Sigmoid colon (tissue), 6 donors: ENCODE measurements at regions not wholly inside any gene's neighbourhood (a gene's known extent, or its start where the extent isn't known, plus 50 kb on each side); places are given as distances from the start of the nearest gene placed in this dataset.

Experiments
- DNase-seq: peaks from one replicate; pipeline ENCODE4 v3.0.0-alpha.2; 2019
- H3K27ac ChIP-seq, 4 donors: fragments of 200-600 bp; sonication (generic); one replicate each; pipeline ENCODE4 v1.5.1; 2016 to 2019; ENCODE audit warnings: mild to moderate bottlenecking in 1 of 4
- H3K27me3 ChIP-seq, 3 donors: fragments of 200-600 bp; sonication (generic); one replicate each; pipeline ENCODE4 v1.5.1; 2019; ENCODE audit warnings: mild to moderate bottlenecking in 1 of 3
- H3K36me3 ChIP-seq, 4 donors: fragments of 200-600 bp; sonication (generic); one replicate each; pipeline ENCODE4 v1.5.1; 2016 to 2019
- H3K4me1 ChIP-seq, 4 donors: fragments of 200-600 bp; sonication (generic); one replicate each; pipeline ENCODE4 v1.5.1; 2017 to 2019
- H3K4me3 ChIP-seq, 4 donors: fragments of 200-600 bp; sonication (generic); one replicate each; pipeline ENCODE4 v1.5.1; 2017 to 2019; ENCODE audit warnings: mild to moderate bottlenecking in 2 of 4, moderate library complexity in 1 of 4
- H3K9me3 ChIP-seq, 4 donors: fragments of 200-600 bp in 3 of 4; sonication (generic) in 3 of 4; one replicate each; pipeline versions ENCODE4 v1.5.1 to v1.6.1; 2013 to 2019
- EP300 ChIP-seq, 4 donors: sonication (generic); formaldehyde crosslinking; IDR thresholded peaks; one replicate each; pipeline ENCODE4 v1.6.1; 2017; ENCODE audit warnings: antibody characterized with exemption in 4 of 4
- POLR2A ChIP-seq, 2 donors: fragments of 450-650 bp; IDR thresholded peaks; one replicate each; pipeline ENCODE4 v1.6.1; 2016; ENCODE audit warnings: antibody characterized with exemption in 2 of 2, mild to moderate bottlenecking in 2 of 2, moderate library complexity in 2 of 2
- POLR2AphosphoS5 ChIP-seq, 4 donors: sonication (generic); formaldehyde crosslinking; IDR thresholded peaks; one replicate each; pipeline ENCODE4 v1.6.1; 2017; ENCODE audit warnings: antibody characterized with exemption in 4 of 4
- WGBS, 2 donors: extraction: QIAGEN DNeasy Blood & Tissue Kit; methylation state at CpG; one replicate each; pipeline ENCODE4 v1.1.7; 2013; 5-methylcytosine and 5-hydroxymethylcytosine counted together
- intact Hi-C: fragments of 100-400 bp; cut with DNase I; formaldehyde crosslinking; loops from one replicate; pipeline ENCODE4 v1.15.1; 2023
- TF ChIP-seq, protein P1 (sequence below), 4 experiments: fragments of 450-650 bp in 3 of 4; fragments of 200-600 bp in 1 of 4; IDR thresholded peaks; one replicate each; pipeline ENCODE4 v1.5.1; 2016 to 2019; ENCODE audit warnings: antibody characterized with exemption in 4 of 4, mild to moderate bottlenecking in 3 of 4, moderate library complexity in 2 of 4
- donor health status: healthy with polysubstance abuse.
- donor health status: healthy.

DNA sequence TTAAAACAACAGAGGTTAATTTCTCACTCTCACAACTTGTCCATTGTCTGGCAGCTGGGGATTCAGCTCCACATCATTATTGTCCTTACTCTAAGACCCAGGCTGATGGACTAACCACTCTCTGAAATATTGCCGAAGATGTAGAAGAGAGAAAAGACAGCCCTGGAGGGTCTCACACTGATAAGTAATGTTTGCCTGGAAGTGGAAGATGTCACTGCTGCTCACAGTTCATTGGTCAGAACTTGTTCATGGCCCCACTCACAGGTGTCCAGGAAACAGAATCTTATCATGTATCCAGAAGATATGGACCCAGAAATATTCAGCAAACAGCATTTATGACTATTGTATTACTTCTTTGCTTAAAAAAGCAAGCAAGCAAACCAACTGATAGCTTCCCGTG, 62.2 kb upstream of the LPP start:
- Histone ChIP-seq H3K36me3 (no peaks in the 10 kb centered on the region), H3K27ac (no peak overlapping the region), H3K27me3 (no peaks in the 10 kb centered on the region), H3K4me1 (no peaks in the 10 kb centered on the region), H3K9me3 (no peaks in the 10 kb centered on the region), H3K4me3 (no peak overlapping the region)
- no peak for DNase-seq
- no peak for TF ChIP-seq POLR2AphosphoS5 (IDR thresholded peaks at IDR 0.05)
- intact Hi-C loops: no loop called here
- WGBS, 2 donors: 81 to 91% methylated on average over 2 of the region's 2 CpGs

DNA sequence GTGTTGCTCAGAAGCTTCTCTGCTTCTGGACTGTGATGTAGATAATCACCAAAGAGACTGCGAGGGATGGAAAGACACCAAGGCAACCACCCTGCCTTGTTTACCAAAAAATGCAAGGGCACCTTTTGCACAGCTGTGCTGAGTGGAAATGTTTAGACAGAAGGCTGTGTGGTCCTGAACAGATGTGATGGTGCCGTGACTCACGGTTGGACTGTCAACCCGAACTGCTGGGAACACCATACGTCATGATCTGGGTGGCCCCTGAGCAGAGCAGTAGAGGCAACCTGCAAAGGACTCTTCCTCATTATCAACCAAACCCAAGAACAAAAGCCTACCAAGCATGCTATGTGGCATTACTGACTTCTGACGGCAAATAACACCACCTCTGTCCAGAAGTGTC, 61.3 kb upstream of the LPP start:
- Histone ChIP-seq H3K4me1 (no peaks in the 10 kb centered on the region), H3K4me3 (no peak overlapping the region), H3K36me3 (no peaks in the 10 kb centered on the region), H3K27ac (no peak overlapping the region), H3K27me3 (no peaks in the 10 kb centered on the region), H3K9me3 (no peaks in the 10 kb centered on the region)
- intact Hi-C loops: no loop called here
- DNase-seq: no peak
- 55 to 86% methylated on average over 6 of the region's 6 CpGs for WGBS, 2 donors
- no peak for TF ChIP-seq EP300 (IDR thresholded peaks at IDR 0.05)
- no peak for TF ChIP-seq POLR2A (IDR thresholded peaks at IDR 0.05)
- TF ChIP-seq, protein P1, sequence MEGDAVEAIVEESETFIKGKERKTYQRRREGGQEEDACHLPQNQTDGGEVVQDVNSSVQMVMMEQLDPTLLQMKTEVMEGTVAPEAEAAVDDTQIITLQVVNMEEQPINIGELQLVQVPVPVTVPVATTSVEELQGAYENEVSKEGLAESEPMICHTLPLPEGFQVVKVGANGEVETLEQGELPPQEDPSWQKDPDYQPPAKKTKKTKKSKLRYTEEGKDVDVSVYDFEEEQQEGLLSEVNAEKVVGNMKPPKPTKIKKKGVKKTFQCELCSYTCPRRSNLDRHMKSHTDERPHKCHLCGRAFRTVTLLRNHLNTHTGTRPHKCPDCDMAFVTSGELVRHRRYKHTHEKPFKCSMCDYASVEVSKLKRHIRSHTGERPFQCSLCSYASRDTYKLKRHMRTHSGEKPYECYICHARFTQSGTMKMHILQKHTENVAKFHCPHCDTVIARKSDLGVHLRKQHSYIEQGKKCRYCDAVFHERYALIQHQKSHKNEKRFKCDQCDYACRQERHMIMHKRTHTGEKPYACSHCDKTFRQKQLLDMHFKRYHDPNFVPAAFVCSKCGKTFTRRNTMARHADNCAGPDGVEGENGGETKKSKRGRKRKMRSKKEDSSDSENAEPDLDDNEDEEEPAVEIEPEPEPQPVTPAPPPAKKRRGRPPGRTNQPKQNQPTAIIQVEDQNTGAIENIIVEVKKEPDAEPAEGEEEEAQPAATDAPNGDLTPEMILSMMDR (IDR thresholded peaks at IDR 0.05): no peak
- no peak for TF ChIP-seq POLR2AphosphoS5 (IDR thresholded peaks at IDR 0.05)

DNA sequence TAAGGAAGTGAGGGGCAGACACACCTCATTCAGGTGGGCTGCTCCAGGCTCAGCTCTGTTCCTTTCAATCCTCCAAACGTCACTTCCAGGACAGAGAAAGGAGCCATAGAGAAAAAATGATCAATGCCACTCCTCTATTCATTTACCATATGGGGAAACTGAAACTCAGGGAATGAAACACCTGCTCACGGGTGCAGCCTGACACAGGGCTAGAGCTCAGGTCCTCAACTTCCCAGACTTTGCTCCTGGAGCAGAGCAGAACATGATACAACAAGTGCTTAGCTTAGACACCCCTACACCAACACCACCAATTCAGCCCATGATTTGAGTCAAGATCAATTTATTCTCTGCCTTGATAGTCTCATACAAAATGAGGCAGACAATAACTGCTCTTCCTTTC, 58.5 kb upstream of the LPP start:
- intact Hi-C loops: no loop called here
- H3K4me1 ChIP-seq: no peaks in the 10 kb centered on the region

DNA sequence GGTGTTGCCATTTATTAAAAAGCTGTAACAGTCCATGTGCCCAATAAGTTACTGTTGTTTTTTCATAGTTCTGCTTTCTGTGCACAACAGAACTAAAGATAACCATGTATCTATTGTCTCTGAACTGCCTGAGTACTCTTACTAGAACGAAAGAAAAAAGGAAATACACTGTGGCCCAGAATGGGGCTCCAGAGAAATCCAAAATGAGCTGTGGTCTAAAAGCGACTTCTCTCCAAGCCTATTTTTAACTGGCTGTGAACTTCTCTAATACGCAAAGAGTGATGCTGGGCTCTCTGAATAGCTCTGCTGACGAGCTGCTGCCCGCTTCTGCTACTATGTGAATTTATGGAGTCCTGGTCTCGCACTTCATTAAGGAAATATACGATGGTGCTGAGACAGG, 56.2 kb upstream of the LPP start:
- Histone ChIP-seq H3K27me3 (no peaks in the 10 kb centered on the region), H3K27ac (no peak overlapping the region), H3K4me3 (no peak overlapping the region), H3K36me3 (no peaks in the 10 kb centered on the region), H3K9me3 (peaks cover 0 to 4% (median 0%) of the 10 kb centered on the region in 4 donors), H3K4me1 (no peaks in the 10 kb centered on the region)
- intact Hi-C loops: no loop called here
- TF ChIP-seq, protein P1 (IDR thresholded peaks at IDR 0.05): no peak
- TF ChIP-seq EP300 (IDR thresholded peaks at IDR 0.05): no peak
- no peak for TF ChIP-seq POLR2A (IDR thresholded peaks at IDR 0.05)
- TF ChIP-seq POLR2AphosphoS5 (IDR thresholded peaks at IDR 0.05): no peak
- WGBS, 2 donors: 72 to 91% methylated on average over 7 of the region's 7 CpGs
- DNase-seq: no peak

More for the DNA sequence above, 58.5 kb upstream of the LPP start:
- TF ChIP-seq POLR2A (IDR thresholded peaks at IDR 0.05): no peak
- Histone ChIP-seq H3K27me3 (no peaks in the 10 kb centered on the region), H3K4me3 (no peak overlapping the region), H3K36me3 (no peaks in the 10 kb centered on the region), H3K9me3 (peaks cover 0 to 2% (median 0%) of the 10 kb centered on the region in 4 donors), H3K27ac (no peak overlapping the region)
- no peak for DNase-seq
- 33 to 66% methylated on average over 2 of the region's 2 CpGs for WGBS, 2 donors

DNA sequence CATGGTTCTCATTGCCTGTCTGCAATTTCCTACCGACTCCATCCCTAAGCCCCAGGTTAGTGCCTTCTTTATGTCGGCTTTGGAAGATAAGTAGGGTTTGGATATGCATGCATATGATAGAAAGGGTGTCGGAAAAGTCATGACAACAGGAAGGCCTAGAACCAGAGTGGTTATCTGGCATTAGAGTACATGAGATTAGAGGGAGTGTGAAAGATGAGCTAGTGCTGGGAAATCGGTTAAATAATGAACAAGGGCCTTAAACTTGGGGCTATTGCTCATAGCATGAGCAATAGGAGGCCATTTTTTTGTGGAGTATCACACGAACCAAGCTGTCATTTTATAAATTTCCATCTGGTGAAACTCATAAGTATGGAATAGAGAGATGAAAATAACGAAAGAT, 54.0 kb upstream of the LPP start:
- 92 to 94% methylated on average over 6 of the region's 6 CpGs for WGBS, 2 donors
- intact Hi-C loops: no loop called here

DNA sequence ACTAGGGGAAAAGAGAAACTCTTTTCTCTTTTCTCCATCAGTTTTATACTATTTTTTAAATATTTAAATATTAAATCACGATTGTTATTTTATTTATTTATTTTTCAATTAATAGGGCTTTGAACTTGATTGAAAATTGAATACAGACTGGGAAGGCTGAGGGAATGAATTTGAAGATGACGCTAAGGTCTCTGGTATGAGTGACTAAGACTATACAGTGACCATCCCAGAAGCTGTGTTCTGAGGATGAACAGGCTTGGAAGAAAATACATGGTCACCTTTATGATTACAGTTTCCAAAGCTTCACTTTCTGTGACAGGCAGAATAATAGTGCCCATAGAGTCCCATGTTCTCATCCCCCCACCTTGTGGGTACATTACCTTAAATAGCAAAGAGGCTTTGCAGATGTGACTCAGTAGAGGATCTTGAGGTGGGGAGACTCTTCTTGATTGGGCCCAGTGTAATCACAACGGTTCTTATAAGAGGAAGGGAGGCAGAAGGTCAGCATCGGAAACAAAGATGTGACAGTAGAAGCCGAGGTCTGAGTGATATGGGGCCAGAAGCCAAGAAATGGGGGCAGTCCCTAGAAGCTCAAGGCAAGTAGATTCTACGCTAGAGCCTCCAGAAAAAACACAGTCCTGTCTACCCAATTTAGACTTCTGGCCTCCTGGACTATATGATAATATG, 51.0 kb upstream of the LPP start:
- Histone ChIP-seq H3K4me3 (no peak overlapping the region), H3K27ac (no peak overlapping the region), H3K36me3 (no peaks in the 10 kb centered on the region), H3K27me3 (no peaks in the 10 kb centered on the region), H3K4me1 (no peaks in the 10 kb centered on the region), H3K9me3 (peaks cover 0 to 4% (median 0%) of the 10 kb centered on the region in 4 donors)
- intact Hi-C loops: no loop called here
- TF ChIP-seq, protein P1 (IDR thresholded peaks at IDR 0.05): no peak
- TF ChIP-seq POLR2AphosphoS5 (IDR thresholded peaks at IDR 0.05): no peak
- TF ChIP-seq POLR2A (IDR thresholded peaks at IDR 0.05): no peak
- no peak for TF ChIP-seq EP300 (IDR thresholded peaks at IDR 0.05)
- WGBS, 2 donors: 90 to 93% methylated on average over 6 of the region's 6 CpGs
- DNase-seq: no peak

More for the DNA sequence above, 54.0 kb upstream of the LPP start:
- no peak for DNase-seq
- no peaks in the 10 kb centered on the region for H3K4me1 ChIP-seq
- no peaks in the 10 kb centered on the region for H3K36me3 ChIP-seq
- H3K27ac ChIP-seq: no peak overlapping the region
- no peak for TF ChIP-seq EP300 (IDR thresholded peaks at IDR 0.05)
- no peaks in the 10 kb centered on the region for H3K27me3 ChIP-seq
- peaks cover 0 to 4% (median 0%) of the 10 kb centered on the region in 4 donors for H3K9me3 ChIP-seq
- no peak overlapping the region for H3K4me3 ChIP-seq
